Neutrophil (primary cell): ENCODE measurements at regions not wholly inside any gene's neighbourhood (a gene's known extent, or its start where the extent isn't known, plus 50 kb on each side); places are given as distances from the start of the nearest gene placed in this dataset.

Experiments used
- H3K27ac ChIP-seq: fragments of 200-600 bp; sonication (generic); 2 replicates; pipeline ENCODE4 v1.5.1; 2016; ENCODE audit warnings: mild to moderate bottlenecking, moderate library complexity
- H3K27me3 ChIP-seq: fragments of 200-600 bp; sonication (generic); 2 replicates; pipeline ENCODE4 v1.6.0; 2016; ENCODE audit warnings: mild to moderate bottlenecking
- H3K36me3 ChIP-seq: fragments of 200-600 bp; sonication (generic); 2 replicates; pipeline ENCODE4 v1.5.1; 2017
- H3K4me1 ChIP-seq, 2 experiments: fragments of 200-600 bp in 1 of 2; sonication (generic) in 1 of 2; 1 replicate in 1 of 2; 2 replicates in 1 of 2; pipeline versions ENCODE4 v1.5.1 to v1.6.1; 2013 to 2016; ENCODE audit warnings: low read depth in 1 of 2, low read length in 1 of 2, mild to moderate bottlenecking in 1 of 2, moderate library complexity in 1 of 2; ENCODE audit not compliant: control insufficient read depth in 1 of 2, insufficient read depth in 1 of 2
- H3K4me3 ChIP-seq, 2 experiments: fragments of 200-600 bp in 1 of 2; sonication (generic) in 1 of 2; 1 replicate in 1 of 2; 2 replicates in 1 of 2; pipeline ENCODE4 v1.5.1; 2013 to 2016; ENCODE audit warnings: low read depth in 1 of 2, low read length in 1 of 2, mild to moderate bottlenecking in 1 of 2, moderate library complexity in 1 of 2
- H3K9me3 ChIP-seq: fragments of 200-600 bp; sonication (generic); 2 replicates; pipeline ENCODE4 v1.5.1; 2016
- TF ChIP-seq, protein P1 (sequence below): fragments of 200-600 bp; sonication (generic); IDR thresholded peaks from 2 replicates; pipeline ENCODE4 v1.5.1; 2016; ENCODE audit warnings: antibody characterized with exemption

DNA sequence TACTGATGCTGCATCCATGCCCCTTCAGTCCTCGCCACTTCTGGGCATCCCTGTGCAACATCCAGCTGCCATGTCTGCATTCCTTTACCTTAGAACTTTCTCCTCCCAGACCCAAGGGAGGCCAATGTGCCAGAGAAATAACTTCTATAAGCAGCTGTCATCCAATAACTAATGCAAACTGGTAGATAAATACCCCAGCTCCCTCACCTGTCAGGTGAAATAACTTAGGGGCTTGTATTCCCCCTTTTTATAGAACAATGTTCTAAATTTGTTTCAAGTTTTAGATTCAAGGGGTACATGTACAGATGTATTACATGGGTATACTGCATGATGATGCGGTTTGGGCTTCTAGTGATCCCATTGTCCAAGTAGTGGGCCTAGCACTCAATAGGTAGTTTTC, 880.1 kb downstream of the UQCRFS1 start:
- H3K4me1 ChIP-seq, result no peaks in the 10 kb centered on the region
- no peaks in the 10 kb centered on the region for H3K9me3 ChIP-seq
- H3K27ac ChIP-seq, result no peak overlapping the region
- no peak overlapping the region for H3K4me3 ChIP-seq
- TF ChIP-seq, protein P1, sequence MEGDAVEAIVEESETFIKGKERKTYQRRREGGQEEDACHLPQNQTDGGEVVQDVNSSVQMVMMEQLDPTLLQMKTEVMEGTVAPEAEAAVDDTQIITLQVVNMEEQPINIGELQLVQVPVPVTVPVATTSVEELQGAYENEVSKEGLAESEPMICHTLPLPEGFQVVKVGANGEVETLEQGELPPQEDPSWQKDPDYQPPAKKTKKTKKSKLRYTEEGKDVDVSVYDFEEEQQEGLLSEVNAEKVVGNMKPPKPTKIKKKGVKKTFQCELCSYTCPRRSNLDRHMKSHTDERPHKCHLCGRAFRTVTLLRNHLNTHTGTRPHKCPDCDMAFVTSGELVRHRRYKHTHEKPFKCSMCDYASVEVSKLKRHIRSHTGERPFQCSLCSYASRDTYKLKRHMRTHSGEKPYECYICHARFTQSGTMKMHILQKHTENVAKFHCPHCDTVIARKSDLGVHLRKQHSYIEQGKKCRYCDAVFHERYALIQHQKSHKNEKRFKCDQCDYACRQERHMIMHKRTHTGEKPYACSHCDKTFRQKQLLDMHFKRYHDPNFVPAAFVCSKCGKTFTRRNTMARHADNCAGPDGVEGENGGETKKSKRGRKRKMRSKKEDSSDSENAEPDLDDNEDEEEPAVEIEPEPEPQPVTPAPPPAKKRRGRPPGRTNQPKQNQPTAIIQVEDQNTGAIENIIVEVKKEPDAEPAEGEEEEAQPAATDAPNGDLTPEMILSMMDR, result no peak
- H3K36me3 ChIP-seq, result no peaks in the 10 kb centered on the region
- no peaks in the 10 kb centered on the region for H3K27me3 ChIP-seq

DNA sequence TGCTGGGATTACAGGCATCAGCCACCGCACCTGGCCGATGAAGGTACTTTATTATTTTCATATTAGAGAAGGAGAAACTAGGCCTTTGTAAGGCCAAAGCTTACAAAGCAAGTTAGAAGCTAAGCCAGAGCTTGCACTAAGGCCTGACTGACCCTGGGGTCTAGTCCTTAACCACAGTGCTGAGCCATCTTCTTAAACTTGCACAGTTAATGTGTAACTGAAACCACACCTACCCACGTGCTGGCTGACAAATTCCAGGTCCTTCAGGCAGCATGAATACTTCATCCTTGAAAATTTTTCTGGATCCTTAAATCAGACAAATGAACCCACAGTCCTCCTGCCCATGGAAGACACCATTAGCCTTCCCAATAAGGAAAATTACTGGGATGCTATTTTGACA, 880.6 kb downstream of the UQCRFS1 start:
- no peak overlapping the region for H3K27ac ChIP-seq
- H3K9me3 ChIP-seq, result no peaks in the 10 kb centered on the region
- no peaks in the 10 kb centered on the region for H3K36me3 ChIP-seq
- no peaks in the 10 kb centered on the region for H3K4me1 ChIP-seq
- TF ChIP-seq, protein P1, result no peak
- no peak overlapping the region for H3K4me3 ChIP-seq
- H3K27me3 ChIP-seq, result no peaks in the 10 kb centered on the region

DNA sequence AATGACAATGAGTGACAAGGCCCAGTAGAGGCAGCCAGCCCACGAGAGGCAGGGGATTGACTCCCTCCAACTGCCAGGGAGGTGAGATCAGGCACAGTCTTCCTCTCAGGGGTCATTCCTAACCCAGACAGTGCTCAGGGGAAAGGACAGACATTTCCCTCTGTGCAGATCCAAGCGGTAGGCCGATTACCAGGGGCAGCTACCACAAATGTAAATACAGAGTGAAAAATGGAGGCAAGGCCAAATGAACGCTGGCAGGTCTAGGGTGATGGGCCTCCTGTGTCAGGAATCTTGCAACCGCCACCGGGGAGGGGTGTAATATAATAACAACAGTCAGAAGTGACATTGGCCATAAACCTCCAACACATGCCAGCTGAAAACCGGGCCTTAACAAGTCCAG, 881.4 kb downstream of the UQCRFS1 start:
- Histone ChIP-seq H3K4me1 (no peaks in the 10 kb centered on the region), H3K27ac (no peak overlapping the region), H3K9me3 (no peaks in the 10 kb centered on the region), H3K27me3 (no peaks in the 10 kb centered on the region), H3K4me3 (no peak overlapping the region), H3K36me3 (no peaks in the 10 kb centered on the region)
- TF ChIP-seq, protein P1, result no peak

DNA sequence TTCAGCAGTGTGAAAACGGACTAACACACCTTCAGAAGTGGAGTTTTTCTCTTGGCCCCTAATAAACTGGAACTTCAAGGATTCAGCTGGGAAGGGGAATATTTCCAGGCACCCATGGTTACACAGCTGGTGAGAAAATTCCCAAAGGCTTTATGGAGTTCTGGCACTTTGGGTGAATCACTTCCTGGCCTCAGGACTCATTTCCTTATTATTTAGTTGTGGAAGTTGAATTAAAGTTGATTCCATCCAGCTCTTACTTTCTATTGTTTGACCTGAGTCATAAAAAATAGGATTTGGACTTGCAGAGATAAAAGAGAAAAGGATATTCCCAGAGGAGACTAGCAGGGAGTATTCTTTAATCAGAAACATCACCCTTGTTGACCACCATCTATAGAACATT, 882.1 kb downstream of the UQCRFS1 start:
- no peaks in the 10 kb centered on the region for H3K4me1 ChIP-seq
- no peak overlapping the region for H3K27ac ChIP-seq
- H3K9me3 ChIP-seq, result no peaks in the 10 kb centered on the region
- TF ChIP-seq, protein P1, result no peak
- H3K4me3 ChIP-seq, result no peak overlapping the region
- H3K27me3 ChIP-seq, result no peaks in the 10 kb centered on the region
- H3K36me3 ChIP-seq, result no peaks in the 10 kb centered on the region

DNA sequence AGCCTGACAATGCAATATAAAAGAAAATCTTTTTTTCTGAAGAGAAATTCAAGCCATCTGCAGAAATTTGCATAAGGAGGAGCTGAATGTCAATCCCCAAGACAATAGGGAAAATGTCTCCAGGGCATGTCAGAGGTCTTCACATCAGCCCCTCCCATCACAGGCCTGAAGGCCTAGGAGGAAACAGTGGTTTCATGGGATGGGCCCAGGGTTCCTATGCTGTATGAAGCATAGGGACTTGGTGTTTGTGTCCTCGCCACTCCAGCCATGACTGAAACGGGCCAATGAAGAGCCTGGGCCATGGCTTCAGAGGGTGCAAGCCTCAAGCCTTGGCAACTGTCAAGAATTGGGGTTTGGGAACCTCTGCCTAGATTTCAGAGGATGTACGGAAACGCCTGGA, 883.5 kb downstream of the UQCRFS1 start:
- TF ChIP-seq, protein P1, result no peak
- Histone ChIP-seq H3K4me3 (no peak overlapping the region), H3K27me3 (no peaks in the 10 kb centered on the region), H3K27ac (no peak overlapping the region), H3K9me3 (no peaks in the 10 kb centered on the region), H3K4me1 (no peaks in the 10 kb centered on the region), H3K36me3 (no peaks in the 10 kb centered on the region)

DNA sequence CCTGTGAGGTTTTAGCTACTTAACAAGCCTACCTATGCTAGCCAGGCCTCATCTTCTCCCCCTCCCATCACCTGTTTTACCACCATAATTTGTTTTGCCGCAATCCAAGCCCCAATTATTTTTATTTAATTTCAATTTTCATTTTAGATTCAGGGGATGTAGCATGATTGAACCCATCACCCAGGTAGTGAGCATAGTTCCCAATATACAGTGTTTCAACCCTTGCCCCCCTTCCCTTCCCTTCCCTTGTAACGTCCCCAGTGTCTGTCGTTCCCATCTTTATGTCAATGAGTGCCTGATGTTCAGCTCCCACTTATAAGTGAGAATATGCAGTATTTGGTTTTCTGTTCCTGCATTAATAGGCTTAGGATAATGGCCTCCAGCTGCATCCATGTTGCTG, 885.0 kb downstream of the UQCRFS1 start:
- H3K36me3 ChIP-seq, result no peaks in the 10 kb centered on the region
- H3K27me3 ChIP-seq, result no peaks in the 10 kb centered on the region
- no peak overlapping the region for H3K4me3 ChIP-seq
- peaks cover 9 to 12% of the 10 kb centered on the region in 2 experiments for H3K4me1 ChIP-seq
- H3K9me3 ChIP-seq, result no peaks in the 10 kb centered on the region
- no peak overlapping the region for H3K27ac ChIP-seq
- TF ChIP-seq, protein P1, result no peak
